ENCODE measurements at regions not wholly inside any gene's neighbourhood (a gene's known extent, or its start where the extent isn't known, plus 50 kb on each side); places are given as distances from the start of the nearest gene placed in this dataset.
A peak's percentile ranks its signal among the peaks of the same experiment; 100 is the strongest.

- H3K27ac ChIP-seq: no peak overlapping the region
- H3K4me1 ChIP-seq (replicated peaks in 1 of 2): peaks cover 0 to 5% of the 10 kb centered on the region in 2 donors
- H3K4me3 ChIP-seq: no peak overlapping the region
- 48 to 90% (median 68%) methylated on average over 3 to 4 of the region's 4 CpGs; no CpG with 5 or more reads in 1 of the 10 experiments for WGBS, 10 experiments
- ATAC-seq (replicated peaks in 6 of 8): no peak
- in situ Hi-C loops (cut with MboI; ENCODE audit: low pct_unique_long_range_greater_than_20kb in 2 of 9, low sequenced_read_pairs in 9 of 9, unreplicated experiment in 9 of 9): no loop called here
These were observed 432.8 kb upstream of the SYT4 start for GRCh38 chr18:43710135-43710534.

GRCh38 chr18:43714343-43715010 is 437.2 kb upstream of the SYT4 start:
- in situ Hi-C loops (cut with MboI; ENCODE audit: low pct_unique_long_range_greater_than_20kb in 2 of 9, low sequenced_read_pairs in 9 of 9, unreplicated experiment in 9 of 9): no loop called here
- ATAC-seq (replicated peaks in 6 of 8): peak in 3 of 8 experiments; percentile 37 to 65 (median 47)
- H3K4me3 ChIP-seq: no peak overlapping the region
- WGBS, 10 experiments: 17 to 85% (median 50%) methylated on average over 1 to 3 of the region's 3 CpGs; no CpG with 5 or more reads in 1 of the 10 experiments
- H3K4me1 ChIP-seq (replicated peaks in 1 of 2): peaks cover 0 to 5% of the 10 kb centered on the region in 2 donors
- no peak overlapping the region for H3K27ac ChIP-seq

GRCh38 chr18:43719267-43719795 is 442.0 kb upstream of the SYT4 start:
- Histone ChIP-seq H3K4me1 (replicated peaks in 1 of 2) (peaks cover 0 to 3% of the 10 kb centered on the region in 2 donors), H3K4me3 (no peak overlapping the region), H3K27ac (no peak overlapping the region)
- 13 to 100% methylated on average over 1 of the region's 1 CpG; no CpG with 5 or more reads in 8 of the 10 experiments for WGBS, 10 experiments
- in situ Hi-C loops (cut with MboI; ENCODE audit: low pct_unique_long_range_greater_than_20kb in 2 of 9, low sequenced_read_pairs in 9 of 9, unreplicated experiment in 9 of 9): no loop called here
- peak in 1 of 8 experiments; percentile 60 for ATAC-seq (replicated peaks in 6 of 8)

GRCh38 chr18:43720041-43720440 is 442.8 kb upstream of the SYT4 start:
- in situ Hi-C loops (cut with MboI; ENCODE audit: low pct_unique_long_range_greater_than_20kb in 2 of 9, low sequenced_read_pairs in 9 of 9, unreplicated experiment in 9 of 9): no loop called here

GRCh38 chr18:43735570-43735969 is 458.3 kb upstream of the SYT4 start:
- ATAC-seq (replicated peaks in 6 of 8): no peak
- in situ Hi-C loops (cut with MboI; ENCODE audit: low pct_unique_long_range_greater_than_20kb in 2 of 9, low sequenced_read_pairs in 9 of 9, unreplicated experiment in 9 of 9): no loop called here
- Histone ChIP-seq H3K4me3 (no peak overlapping the region), H3K4me1 (replicated peaks in 1 of 2) (no peaks in the 10 kb centered on the region), H3K27ac (no peak overlapping the region)
- WGBS, 10 experiments: 25 to 100% (median 70%) methylated on average over 1 to 2 of the region's 2 CpGs; no CpG with 5 or more reads in 3 of the 10 experiments

More at GRCh38 chr18:43720041-43720440, 442.8 kb upstream of the SYT4 start:
- no peak overlapping the region for H3K4me3 ChIP-seq
- H3K4me1 ChIP-seq (replicated peaks in 1 of 2): no peaks in the 10 kb centered on the region
- no peak overlapping the region for H3K27ac ChIP-seq
- 50 to 100% (median 82%) methylated on average over 1 to 2 of the region's 2 CpGs; no CpG with 5 or more reads in 2 of the 10 experiments for WGBS, 10 experiments
- no peak for ATAC-seq (replicated peaks in 6 of 8)

- ATAC-seq (replicated peaks in 6 of 8): no peak
These were observed 467.9 kb upstream of the SYT4 start for GRCh38 chr18:43744960-43745745.

GRCh38 chr18:43751203-43751602 is 473.9 kb upstream of the SYT4 start:
- no peaks in the 10 kb centered on the region for H3K4me1 ChIP-seq (replicated peaks in 1 of 2)
- in situ Hi-C loops (cut with MboI; ENCODE audit: low pct_unique_long_range_greater_than_20kb in 2 of 9, low sequenced_read_pairs in 9 of 9, unreplicated experiment in 9 of 9): no loop called here
- no peak for ATAC-seq (replicated peaks in 6 of 8)
- H3K4me3 ChIP-seq: no peak overlapping the region
- H3K27ac ChIP-seq: no peak overlapping the region

More at GRCh38 chr18:43744960-43745745, 467.9 kb upstream of the SYT4 start:
- Histone ChIP-seq H3K27ac (no peak overlapping the region), H3K4me1 (replicated peaks in 1 of 2) (no peaks in the 10 kb centered on the region), H3K4me3 (no peak overlapping the region)
- in situ Hi-C loops (cut with MboI; ENCODE audit: low pct_unique_long_range_greater_than_20kb in 2 of 9, low sequenced_read_pairs in 9 of 9, unreplicated experiment in 9 of 9): no loop called here
- 50 to 100% (median 88%) methylated on average over 1 to 2 of the region's 2 CpGs; no CpG with 5 or more reads in 3 of the 10 experiments for WGBS, 10 experiments

- in situ Hi-C loops (cut with MboI; ENCODE audit: low pct_unique_long_range_greater_than_20kb in 2 of 9, low sequenced_read_pairs in 9 of 9, unreplicated experiment in 9 of 9): no loop called here
- no peak for ATAC-seq (replicated peaks in 6 of 8)
- WGBS, 10 experiments: 15 to 97% (median 72%) methylated on average over 1 to 2 of the region's 2 CpGs
These were observed 474.5 kb upstream of the SYT4 start for GRCh38 chr18:43751835-43752234.

GRCh38 chr18:43757273-43757672 is 480.0 kb upstream of the SYT4 start:
- H3K4me3 ChIP-seq: no peak overlapping the region
- H3K4me1 ChIP-seq (replicated peaks in 1 of 2): no peaks in the 10 kb centered on the region
- WGBS, 10 experiments: 0 to 100% (median 38%) methylated on average over 1 of the region's 1 CpG; no CpG with 5 or more reads in 2 of the 10 experiments
- H3K27ac ChIP-seq: no peak overlapping the region
- ATAC-seq (replicated peaks in 6 of 8): no peak
- in situ Hi-C loops (cut with MboI; ENCODE audit: low pct_unique_long_range_greater_than_20kb in 2 of 9, low sequenced_read_pairs in 9 of 9, unreplicated experiment in 9 of 9): no loop called here

More at GRCh38 chr18:43751835-43752234, 474.5 kb upstream of the SYT4 start:
- Histone ChIP-seq H3K27ac (no peak overlapping the region), H3K4me3 (no peak overlapping the region), H3K4me1 (replicated peaks in 1 of 2) (no peaks in the 10 kb centered on the region)

- Histone ChIP-seq H3K4me1 (replicated peaks in 1 of 2) (no peaks in the 10 kb centered on the region), H3K4me3 (no peak overlapping the region), H3K27ac (no peak overlapping the region)
- no peak for ATAC-seq (replicated peaks in 6 of 8)
- in situ Hi-C loops (cut with MboI; ENCODE audit: low pct_unique_long_range_greater_than_20kb in 2 of 9, low sequenced_read_pairs in 9 of 9, unreplicated experiment in 9 of 9): no loop called here
These were observed 481.4 kb upstream of the SYT4 start for GRCh38 chr18:43758734-43759133.

GRCh38 chr18:43760010-43760409 is 482.7 kb upstream of the SYT4 start:
- in situ Hi-C loops (cut with MboI; ENCODE audit: low pct_unique_long_range_greater_than_20kb in 2 of 9, low sequenced_read_pairs in 9 of 9, unreplicated experiment in 9 of 9): no loop called here
- H3K4me3 ChIP-seq: no peak overlapping the region
- ATAC-seq (replicated peaks in 6 of 8): no peak
- no peaks in the 10 kb centered on the region for H3K4me1 ChIP-seq (replicated peaks in 1 of 2)
- H3K27ac ChIP-seq: no peak overlapping the region

- H3K27ac ChIP-seq: no peak overlapping the region
- ATAC-seq (replicated peaks in 6 of 8): no peak
- 0 to 100% (median 100%) methylated on average over 1 of the region's 1 CpG; no CpG with 5 or more reads in 1 of the 10 experiments for WGBS, 10 experiments
These were observed 495.6 kb upstream of the SYT4 start for GRCh38 chr18:43772907-43773306.

GRCh38 chr18:43774497-43774896 is 497.2 kb upstream of the SYT4 start:
- peak in 1 of 8 experiments; percentile 53 for ATAC-seq (replicated peaks in 6 of 8)
- in situ Hi-C loops (cut with MboI; ENCODE audit: low pct_unique_long_range_greater_than_20kb in 2 of 9, low sequenced_read_pairs in 9 of 9, unreplicated experiment in 9 of 9): no loop called here
- no peak overlapping the region for H3K4me3 ChIP-seq
- H3K4me1 ChIP-seq (replicated peaks in 1 of 2): no peaks in the 10 kb centered on the region
- H3K27ac ChIP-seq: no peak overlapping the region
- WGBS, 10 experiments: 11 to 100% (median 63%) methylated on average over 1 to 5 of the region's 5 CpGs

More at GRCh38 chr18:43772907-43773306, 495.6 kb upstream of the SYT4 start:
- Histone ChIP-seq H3K4me3 (no peak overlapping the region), H3K4me1 (replicated peaks in 1 of 2) (no peaks in the 10 kb centered on the region)
- in situ Hi-C loops (cut with MboI; ENCODE audit: low pct_unique_long_range_greater_than_20kb in 2 of 9, low sequenced_read_pairs in 9 of 9, unreplicated experiment in 9 of 9): no loop called here
